H4 (cell line): ENCODE measurements at regions not wholly inside any gene's neighbourhood (a gene's known extent, or its start where the extent isn't known, plus 50 kb on each side); places are given as distances from the start of the nearest gene placed in this dataset.

ENCODE experiments used
- DNase-seq: peaks from one replicate; pipeline ENCODE4 v3.0.0-alpha.2; 2015; ENCODE audit warnings: low spot score

DNA sequence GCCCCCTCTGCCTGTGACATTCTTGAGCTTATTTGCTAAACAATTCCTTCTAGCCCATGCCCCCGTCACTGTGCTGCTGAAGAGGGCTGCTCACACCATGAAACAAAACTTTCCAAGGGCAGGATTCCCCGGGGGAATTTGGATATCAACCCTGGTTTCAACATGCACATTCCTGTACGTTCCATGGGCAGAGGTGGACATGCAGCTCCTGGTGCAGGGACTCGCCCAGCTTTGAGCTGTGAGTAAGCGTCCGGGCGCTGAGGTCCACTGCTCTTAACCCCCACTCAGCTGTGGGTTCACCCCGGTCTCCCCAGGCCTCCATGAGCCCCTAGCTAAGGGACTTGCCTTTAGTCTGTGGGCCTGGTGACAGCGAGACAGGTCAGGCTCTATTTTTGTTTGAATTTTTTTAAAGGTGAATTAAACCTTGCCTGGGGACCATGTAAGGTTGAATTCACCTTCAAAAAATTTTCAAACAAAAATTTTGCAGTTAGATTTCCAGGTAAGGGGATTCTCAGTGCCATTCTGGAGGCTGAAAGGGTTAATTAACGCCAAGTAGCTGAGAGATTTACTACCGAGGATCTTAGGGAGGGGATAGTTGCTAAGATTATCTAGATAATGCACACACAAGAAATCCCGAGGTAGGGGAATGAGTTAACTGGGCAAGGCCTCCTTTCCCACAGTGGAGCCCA is 70.3 kb upstream of the SLC22A23 start:
- DNase-seq = no peak

DNA sequence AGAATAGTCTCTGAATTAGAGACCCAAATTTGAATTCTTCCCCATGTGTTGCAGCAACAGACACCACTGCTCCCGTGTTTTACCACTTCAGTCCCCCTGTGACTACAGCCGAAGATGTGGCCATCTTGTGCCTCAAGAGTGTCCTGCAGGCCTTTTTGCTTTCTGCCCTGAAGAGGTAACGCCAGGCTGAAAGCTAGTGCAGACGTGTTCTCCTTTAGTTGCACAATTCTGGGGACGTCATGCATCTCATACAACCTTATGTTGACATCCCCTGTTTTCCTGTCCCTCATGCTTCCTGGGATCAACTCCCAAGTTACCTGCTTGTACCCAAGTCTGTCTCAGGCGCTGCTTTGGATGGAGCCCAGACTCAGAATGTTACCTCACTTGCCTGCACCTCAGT is 69.1 kb upstream of the SLC22A23 start:
- no peak for DNase-seq

DNA sequence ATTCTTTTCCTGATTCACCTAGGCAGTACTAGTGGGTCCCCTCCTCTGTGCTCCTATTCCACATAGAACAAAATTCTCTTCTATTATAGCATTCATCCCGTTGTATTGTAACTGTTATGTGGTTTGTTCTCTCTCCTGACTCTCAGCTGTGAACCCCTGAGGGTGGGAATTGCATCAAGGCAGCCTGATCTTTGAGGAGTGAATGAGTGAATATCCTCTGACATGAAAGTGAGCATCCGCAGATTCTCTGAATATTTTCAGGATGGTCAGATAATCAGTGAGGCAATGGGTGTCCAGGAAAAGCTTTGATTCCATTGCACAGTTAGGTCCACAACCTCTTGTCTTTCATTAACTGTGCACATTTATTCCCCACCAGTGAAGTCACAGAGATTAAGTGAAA is 67.6 kb upstream of the SLC22A23 start:
- no peak for DNase-seq

DNA sequence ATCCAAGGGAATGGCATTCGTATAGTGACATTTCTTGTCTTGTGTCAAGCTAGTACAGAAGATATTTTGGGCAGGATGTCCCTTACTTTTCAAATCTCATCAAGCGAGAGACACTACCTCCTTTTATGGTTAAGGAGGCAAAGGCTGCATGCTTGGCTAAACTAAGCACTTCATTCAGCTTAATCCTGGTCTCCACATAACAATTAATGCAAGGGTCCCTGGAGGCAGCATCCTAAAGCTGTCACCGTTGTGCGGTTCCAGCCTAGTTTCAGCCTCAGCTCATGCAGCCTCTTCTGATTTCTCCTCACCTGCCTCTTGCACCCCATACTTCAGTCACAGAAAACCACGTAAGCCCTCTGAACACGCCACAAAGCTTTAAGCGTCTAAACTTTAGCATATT is 67.1 kb upstream of the SLC22A23 start:
- no peak for DNase-seq

DNA sequence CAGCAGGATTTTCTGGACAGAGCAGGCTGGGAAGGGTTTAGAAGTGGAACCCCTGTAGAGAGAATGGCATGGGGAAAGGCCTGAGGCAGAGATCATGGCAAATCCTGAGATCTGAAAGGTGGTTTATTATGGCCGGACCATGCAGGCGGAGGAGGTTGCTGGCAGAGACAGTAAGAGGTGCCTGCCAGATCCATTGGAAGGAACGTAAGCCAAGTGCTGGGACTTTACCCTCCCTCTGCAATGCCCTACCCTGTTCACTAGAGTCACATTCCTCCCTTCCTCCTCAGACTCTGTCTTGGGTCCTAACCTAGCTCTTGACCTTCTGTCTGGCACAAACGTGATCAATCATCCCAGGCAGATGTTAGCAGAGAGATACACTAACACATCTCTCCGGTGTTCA is 66.4 kb upstream of the SLC22A23 start:
- no peak for DNase-seq

DNA sequence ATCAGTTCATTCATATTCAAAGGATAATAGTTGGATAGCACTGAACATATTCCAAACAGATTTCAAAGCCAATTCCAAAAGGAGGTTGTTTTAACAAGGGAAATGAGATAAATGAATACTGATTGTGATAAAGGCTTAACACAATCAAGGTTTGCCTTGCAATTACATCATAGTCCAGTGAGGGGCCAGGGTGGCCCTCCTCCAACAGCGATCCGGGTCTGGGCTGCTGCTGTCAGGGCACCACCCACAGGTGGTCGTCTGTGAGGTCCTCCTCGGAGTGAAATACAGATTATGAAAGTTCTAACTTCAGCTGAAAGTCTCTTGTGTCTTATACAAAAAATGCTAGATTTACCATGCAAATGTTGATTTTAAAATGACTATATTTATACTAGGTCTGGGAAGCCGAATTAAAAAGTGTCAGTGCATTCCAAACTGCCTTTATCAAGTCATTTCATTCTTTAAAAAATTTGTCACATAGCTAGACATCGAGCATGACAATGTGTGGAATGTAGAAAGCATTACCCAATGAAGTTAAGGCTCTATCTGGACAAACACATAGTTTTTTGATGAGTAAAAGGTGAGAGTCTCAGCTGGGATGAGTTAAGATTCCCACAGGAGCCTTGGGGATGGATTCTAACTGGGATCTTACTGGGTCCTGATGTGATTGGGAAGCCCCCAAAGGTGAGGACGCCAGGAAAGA is 65.9 kb upstream of the SLC22A23 start:
- DNase-seq = no peak

DNA sequence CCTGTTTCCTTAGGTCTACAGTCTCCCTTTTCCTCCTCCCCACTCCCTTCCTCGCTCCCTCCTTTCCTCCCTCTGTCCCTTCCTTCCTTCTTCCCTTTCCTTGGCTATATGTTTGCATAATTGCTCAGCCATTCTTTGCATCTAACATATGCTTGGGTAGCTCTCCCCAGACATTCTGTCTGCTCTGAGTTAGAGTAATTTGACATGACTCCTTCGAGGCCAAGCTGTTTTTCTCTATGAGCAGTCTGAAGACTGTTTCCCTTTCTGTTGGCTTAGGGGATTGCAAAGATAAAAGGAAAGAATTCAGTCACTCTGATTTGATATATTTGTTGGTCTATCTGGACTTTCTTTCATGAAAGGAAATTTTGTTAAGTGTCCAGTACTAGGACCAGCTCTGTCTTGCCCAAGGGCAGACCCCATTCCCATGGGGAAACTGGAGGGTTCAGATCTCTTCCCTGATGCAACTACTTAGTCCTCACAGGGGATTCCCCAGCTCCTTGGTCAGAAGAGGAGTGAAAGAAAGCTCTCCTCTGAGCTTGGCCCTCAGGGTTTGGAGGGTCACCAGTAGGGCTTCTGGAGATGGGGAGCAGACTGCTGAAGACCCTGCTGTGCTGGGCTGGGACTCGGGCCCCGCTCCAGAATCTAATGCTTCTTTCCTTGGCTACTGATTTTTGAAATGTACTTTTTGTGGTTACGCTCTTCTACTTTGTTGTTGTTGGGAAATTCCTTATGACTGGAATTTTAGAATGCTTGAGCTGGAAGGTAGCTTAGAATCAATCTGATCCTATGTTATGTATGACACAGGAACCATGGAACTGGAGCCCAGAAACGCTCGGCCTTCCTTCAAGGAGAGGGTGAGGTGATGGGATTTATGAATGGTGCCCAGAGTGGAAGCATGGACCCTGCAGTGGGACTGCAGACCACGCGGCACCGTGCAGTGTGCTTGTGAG is 63.7 kb upstream of the SLC22A23 start:
- DNase-seq = no peak

DNA sequence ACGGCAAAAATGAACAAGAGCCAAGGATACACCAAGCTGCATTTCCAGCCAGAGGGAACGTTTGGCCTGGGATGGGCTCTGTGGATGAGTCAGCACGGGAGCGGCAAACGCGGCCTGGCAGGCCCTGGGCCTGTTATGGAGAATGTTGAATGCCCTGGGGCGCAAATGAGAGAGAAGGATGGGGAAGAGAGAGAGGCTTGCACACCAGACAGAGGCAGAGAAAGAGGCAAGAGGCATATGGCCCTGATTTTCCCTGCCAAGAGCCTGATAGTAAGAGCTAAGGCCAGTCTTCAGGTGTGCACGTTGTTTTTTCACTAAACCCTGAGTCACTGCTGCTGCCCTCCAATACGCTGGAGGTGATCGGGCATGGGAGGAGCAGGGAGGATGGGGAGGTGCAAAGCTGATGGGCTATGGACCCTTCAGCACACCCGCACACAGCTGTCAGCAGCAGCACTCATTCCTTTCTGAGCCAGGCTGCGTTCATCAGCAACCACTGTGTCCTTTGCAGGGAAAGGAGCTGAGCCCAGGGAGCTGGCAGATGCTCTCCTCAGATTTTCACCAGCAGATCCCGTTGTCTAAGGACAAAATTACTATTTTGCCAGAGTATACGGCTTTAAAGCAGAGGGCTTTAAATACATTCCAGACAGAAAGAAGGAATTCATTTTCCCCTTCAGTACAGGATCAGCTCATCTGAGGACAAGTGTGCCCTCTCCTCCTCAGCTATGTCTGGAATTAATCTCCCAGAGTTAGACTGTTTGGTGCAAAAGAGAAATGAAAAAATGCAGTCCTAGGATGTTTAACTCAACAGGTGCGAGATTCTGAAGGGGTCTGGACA is 61.7 kb upstream of the SLC22A23 start:
- DNase-seq = peak; percentile 74

DNA sequence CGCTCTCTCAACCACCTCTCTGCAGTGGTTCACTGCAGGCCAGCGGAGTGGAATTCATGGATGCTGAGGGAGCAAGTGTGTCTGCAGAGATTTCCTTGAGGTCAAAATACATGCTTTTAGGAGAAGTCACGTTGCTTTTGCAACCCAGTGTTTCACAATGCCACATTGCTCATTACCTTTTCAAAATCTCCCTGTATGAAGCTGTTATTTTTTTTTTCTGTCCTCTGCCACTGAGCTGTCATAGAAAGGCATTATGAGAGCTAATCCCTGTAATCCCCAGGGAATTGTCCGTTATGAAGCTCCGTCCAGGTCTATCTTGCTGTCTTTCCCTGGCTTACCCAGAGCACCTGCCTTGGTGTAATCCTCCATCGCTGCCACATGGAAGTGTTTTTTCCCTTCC is 60.5 kb upstream of the SLC22A23 start:
- DNase-seq = peak; percentile 63

DNA sequence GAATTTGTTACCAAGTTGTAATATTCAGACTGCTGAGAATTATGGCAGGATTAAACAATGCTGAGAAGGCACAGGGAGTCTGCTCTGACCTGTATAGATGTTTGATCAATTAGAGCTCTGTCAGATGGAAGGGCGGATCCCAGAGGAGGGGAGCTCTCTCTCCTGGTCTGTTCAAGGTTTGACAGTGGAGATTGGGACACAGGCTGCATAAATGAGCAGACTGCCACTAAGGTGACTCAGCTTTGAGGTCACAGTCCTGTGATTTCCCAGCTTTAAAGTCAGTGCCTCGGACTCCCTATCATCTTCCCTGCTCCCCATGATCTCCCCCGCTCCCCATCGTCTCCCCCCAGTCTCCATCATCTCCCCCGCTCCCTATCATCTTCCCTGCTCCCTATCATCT is 59.2 kb upstream of the SLC22A23 start:
- peak; percentile 32 for DNase-seq

DNA sequence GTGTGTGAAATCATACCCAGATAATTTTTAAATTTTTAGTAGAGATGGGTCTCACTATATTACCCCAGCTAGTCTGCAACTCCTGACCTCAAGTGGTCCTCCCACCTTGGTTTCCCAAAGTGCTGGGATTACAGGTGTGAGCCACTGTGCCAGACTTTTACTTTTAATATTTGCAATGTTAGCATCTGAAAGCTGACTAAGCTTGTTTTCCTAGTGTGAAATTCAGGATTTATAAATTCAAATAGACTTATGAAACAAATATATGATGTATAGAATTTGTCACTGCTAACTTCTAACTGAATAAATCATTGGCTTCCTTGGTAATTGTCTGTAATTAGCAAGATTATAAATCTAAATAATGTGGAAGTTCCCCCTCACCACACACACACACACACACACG is 58.8 kb upstream of the SLC22A23 start:
- DNase-seq = no peak

DNA sequence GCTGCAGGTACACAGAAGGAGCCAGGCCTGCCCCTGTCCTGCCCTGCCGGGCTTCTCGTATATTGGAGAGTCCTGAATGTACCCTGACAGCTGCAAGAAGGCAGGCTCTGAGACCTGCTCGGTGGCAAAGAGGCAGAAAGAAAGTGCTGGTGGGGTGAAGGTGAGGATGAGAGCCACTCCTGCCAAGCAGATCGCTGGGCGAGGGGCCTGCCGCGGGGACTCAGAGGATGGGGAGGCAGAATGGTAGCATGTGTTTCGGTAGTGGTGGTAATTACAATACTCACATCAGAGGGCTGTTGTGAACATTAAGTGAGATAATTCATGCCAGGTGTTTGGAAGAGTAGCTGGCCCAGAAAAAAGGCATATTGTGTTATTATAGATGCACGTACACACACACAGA is 56.6 kb upstream of the SLC22A23 start:
- no peak for DNase-seq

DNA sequence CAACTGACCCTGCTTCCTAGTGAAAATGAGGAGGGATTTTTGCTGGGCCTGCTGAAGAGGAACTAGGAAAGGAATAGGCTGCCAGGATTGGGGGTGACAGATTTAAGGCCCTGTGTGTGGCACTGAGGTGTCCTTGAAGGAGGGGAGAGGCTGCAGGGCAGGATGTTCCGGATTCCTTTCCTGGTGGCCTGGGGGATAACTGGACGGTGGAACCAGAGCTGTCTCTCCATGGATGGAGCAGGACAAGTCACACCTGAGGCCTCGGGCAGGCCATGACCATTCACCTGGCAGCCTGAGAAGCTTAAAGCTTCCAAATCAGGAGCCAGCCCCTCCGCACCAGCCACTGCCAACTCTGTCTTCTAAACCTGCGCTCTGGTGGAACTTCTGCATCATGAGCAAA is 56.0 kb upstream of the SLC22A23 start:
- DNase-seq = no peak

DNA sequence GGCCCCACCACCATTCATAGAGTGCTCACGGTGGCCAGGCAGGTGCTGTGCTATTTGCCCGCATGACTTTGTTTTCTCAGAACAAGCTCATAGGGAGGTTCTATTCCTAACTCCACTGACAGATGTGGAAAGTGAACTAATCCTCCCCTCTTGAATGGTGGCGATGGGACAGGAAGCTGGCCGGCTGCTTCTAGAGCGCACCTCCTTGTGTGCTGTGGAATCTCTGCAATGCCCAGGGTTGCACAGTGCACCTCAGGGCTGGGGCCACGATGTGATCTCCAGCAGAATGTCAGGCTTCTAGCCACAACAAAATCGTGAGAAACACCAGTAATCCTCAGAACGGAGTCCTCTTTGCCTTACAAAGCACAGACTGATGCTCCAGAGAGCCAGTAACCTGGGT is 53.8 kb upstream of the SLC22A23 start:
- no peak for DNase-seq

DNA sequence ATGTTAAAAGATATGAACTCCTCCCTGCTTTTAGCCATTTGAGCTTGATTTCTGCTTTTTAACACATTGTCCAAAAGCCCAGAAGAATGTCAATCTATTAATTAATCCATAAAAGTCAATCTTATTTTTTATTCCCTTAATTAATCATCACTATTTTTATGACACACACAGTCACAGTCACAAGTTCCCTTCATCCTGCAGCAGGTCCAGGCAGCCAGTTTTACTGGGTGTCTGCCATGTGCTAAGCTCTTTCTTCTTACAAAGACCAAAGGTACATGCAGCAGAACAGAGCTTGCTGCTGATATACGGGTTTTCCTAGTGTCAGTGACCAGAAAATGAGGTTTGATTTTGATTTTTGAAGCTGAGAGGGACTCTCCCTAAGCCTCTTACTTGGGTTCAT is 53.3 kb upstream of the SLC22A23 start:
- DNase-seq = no peak

DNA sequence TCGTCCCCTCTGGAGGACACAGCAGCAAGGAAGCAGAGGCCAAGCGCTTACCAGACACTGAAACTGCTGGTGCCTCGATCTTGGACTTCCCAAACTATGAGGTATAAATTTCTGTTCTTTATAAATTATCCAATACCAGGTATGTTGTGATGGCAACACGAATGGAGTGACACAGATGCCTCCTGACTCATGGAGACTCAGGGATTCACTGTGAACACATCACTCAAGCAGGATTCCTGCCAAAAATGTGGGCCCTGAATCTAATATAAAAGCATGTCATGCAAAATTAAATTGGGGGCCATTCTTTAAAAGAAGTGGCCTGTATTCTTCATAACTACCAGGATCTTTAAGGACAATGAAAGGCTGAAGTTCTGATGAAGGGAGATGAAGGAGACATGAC is 52.5 kb upstream of the SLC22A23 start:
- no peak for DNase-seq

DNA sequence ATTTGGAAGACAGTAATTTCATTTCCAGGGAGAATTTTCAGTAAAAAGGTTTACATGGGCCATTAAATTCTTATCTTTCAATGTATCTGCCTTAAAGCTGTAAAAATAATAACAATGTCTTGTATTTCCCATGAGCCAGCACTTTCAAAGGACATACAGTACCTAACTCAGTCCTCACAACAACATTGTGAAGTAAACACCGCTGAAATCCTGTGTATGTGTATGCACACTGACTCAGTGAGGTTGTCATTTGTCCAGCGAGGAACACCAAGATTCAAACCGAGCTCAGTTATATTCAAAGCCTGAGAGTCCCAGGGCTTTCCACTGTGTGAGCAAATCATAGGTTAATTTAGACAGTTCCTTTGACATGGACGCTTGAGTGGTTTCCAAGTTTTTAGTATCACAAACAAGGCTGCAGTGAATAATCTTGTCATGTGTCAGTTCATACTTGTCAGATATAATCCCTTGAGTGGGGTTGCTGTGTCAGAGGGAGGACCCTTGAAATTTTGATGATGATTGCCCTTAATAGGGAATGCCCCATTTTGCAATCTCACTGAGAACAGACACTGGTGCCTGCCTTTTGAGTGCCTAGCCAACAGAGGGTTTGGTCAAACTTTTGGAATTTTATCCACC is 50.0 kb upstream of the SLC22A23 start:
- no peak for DNase-seq
